ENCODE measurements at regions not wholly inside any gene's neighbourhood (a gene's known extent, or its start where the extent isn't known, plus 50 kb on each side); places are given as distances from the start of the nearest gene placed in this dataset.

DNA sequence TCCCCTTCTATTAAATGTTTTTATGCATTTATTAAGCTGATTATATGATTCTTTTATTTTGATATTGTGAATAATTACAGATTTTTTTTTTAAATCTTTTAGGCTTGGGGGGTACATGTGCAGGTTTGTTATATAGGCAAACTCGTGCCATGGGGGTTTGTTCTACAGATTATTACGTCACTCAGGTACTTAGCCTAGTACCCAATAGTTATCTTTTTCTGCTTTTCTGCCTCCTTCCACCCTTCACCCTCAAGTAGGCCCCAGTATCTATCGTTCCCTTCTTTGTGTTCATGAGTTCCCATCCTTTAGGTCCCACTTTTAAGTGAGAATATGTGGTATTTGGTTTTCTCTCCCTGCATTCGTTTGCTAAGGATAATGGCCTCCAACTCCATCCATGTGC lies 92.2 kb upstream of the CWC22 start:
- no peaks in the 10 kb centered on the region for H3K9me3 ChIP-seq (ENCODE audit: low read depth, low read length, poor library complexity, severe bottlenecking)
- intact Hi-C loops (cut with micrococcal nuclease; ENCODE audit: unreplicated experiment) = no loop called here
- no TSS peak for BruUV-seq (replicated peaks)
- H3K4me3 ChIP-seq (ENCODE audit: low read depth, low read length, poor library complexity, severe bottlenecking) = no peak overlapping the region
- H3K27me3 ChIP-seq (replicated peaks; ENCODE audit: insufficient read depth, low read depth, low read length, poor library complexity) = no peaks in the 10 kb centered on the region
- TF ChIP-seq EZH2 (IDR thresholded peaks at IDR 0.05; ENCODE audit: borderline replicate concordance, low read depth, low read length, poor library complexity, severe bottlenecking) = no peak
- TF ChIP-seq CTCF (conservative IDR thresholded peaks at IDR 0.05; ENCODE audit: low read depth, low read length) = no peak
- H3K27ac ChIP-seq (ENCODE audit: low read depth, low read length, poor library complexity, severe bottlenecking) = no peak overlapping the region
- no peak for DNase-seq (ENCODE audit: low spot score)
- H3K4me1 ChIP-seq (ENCODE audit: insufficient read depth, low read length, poor library complexity, severe bottlenecking) = no peaks in the 10 kb centered on the region
- POLR2A ChIA-PET (ENCODE audit: low non-redundant PET) = no interaction called here
- no peaks in the 10 kb centered on the region for H3K36me3 ChIP-seq (ENCODE audit: insufficient read depth, low read length, poor library complexity, severe bottlenecking)
- CTCF ChIA-PET = no interaction called here

- no peak for DNase-seq (ENCODE audit: low spot score)
- Histone ChIP-seq H3K9me3 (ENCODE audit: low read depth, low read length, poor library complexity, severe bottlenecking) (no peaks in the 10 kb centered on the region), H3K4me3 (ENCODE audit: low read depth, low read length, poor library complexity, severe bottlenecking) (no peak overlapping the region), H3K4me1 (ENCODE audit: insufficient read depth, low read length, poor library complexity, severe bottlenecking) (no peaks in the 10 kb centered on the region), H3K27ac (ENCODE audit: low read depth, low read length, poor library complexity, severe bottlenecking) (no peak overlapping the region), H3K27me3 (replicated peaks; ENCODE audit: insufficient read depth, low read depth, low read length, poor library complexity) (peaks cover 7% of the 10 kb centered on the region), H3K36me3 (ENCODE audit: insufficient read depth, low read length, poor library complexity, severe bottlenecking) (no peaks in the 10 kb centered on the region)
- no peak for TF ChIP-seq EZH2 (IDR thresholded peaks at IDR 0.05; ENCODE audit: borderline replicate concordance, low read depth, low read length, poor library complexity, severe bottlenecking)
- TF ChIP-seq CTCF (conservative IDR thresholded peaks at IDR 0.05; ENCODE audit: low read depth, low read length) = no peak
- intact Hi-C loops (cut with micrococcal nuclease; ENCODE audit: unreplicated experiment) = no loop called here
- BruUV-seq (replicated peaks) = no TSS peak
- CTCF ChIA-PET = no interaction called here
- POLR2A ChIA-PET (ENCODE audit: low non-redundant PET) = interaction anchor here (0.7 kb wide), 1 partner anchor 254 kb away, joined by 3 read pairs; no protein-coding TSS in a partner anchor
These were observed 78.0 kb upstream of the CWC22 start for GRCh38 chr2:180085144-180085543.

- Histone ChIP-seq H3K27ac (ENCODE audit: low read depth, low read length, poor library complexity, severe bottlenecking) (no peak overlapping the region), H3K4me3 (ENCODE audit: low read depth, low read length, poor library complexity, severe bottlenecking) (no peak overlapping the region), H3K4me1 (ENCODE audit: insufficient read depth, low read length, poor library complexity, severe bottlenecking) (no peaks in the 10 kb centered on the region), H3K36me3 (ENCODE audit: insufficient read depth, low read length, poor library complexity, severe bottlenecking) (no peaks in the 10 kb centered on the region), H3K9me3 (ENCODE audit: low read depth, low read length, poor library complexity, severe bottlenecking) (no peaks in the 10 kb centered on the region), H3K27me3 (replicated peaks; ENCODE audit: insufficient read depth, low read depth, low read length, poor library complexity) (no peaks in the 10 kb centered on the region)
- CTCF ChIA-PET = no interaction called here
- intact Hi-C loops (cut with micrococcal nuclease; ENCODE audit: unreplicated experiment) = loop anchor here (1.0 to 10.0 kb wide), 4 partner anchors 93 to 655 kb away; no protein-coding TSS in a partner anchor
- POLR2A ChIA-PET (ENCODE audit: low non-redundant PET) = no interaction called here
- peak; percentile 46 for DNase-seq (ENCODE audit: low spot score)
- BruUV-seq (replicated peaks) = no TSS peak
- TF ChIP-seq EZH2 (IDR thresholded peaks at IDR 0.05; ENCODE audit: borderline replicate concordance, low read depth, low read length, poor library complexity, severe bottlenecking) = no peak
- peak; percentile 71 for TF ChIP-seq CTCF (conservative IDR thresholded peaks at IDR 0.05; ENCODE audit: low read depth, low read length)
These were observed 70.3 kb upstream of the CWC22 start for GRCh38 chr2:180077295-180077906.

All from A673 (cell line).